H9 (cell line): ENCODE measurements at regions not wholly inside any gene's neighbourhood (a gene's known extent, or its start where the extent isn't known, plus 50 kb on each side); places are given as distances from the start of the nearest gene placed in this dataset.

Source experiments
- DNase-seq: peaks from one replicate; pipeline ENCODE4 v3.0.0-alpha.2; 2017
- H2AFZ ChIP-seq: one replicate; pipeline ENCODE4 v1.6.1; 2013; ENCODE audit warnings: mild to moderate bottlenecking, low read length, control low read depth, moderate library complexity
- H2AK5ac ChIP-seq: 2 replicates; pipeline ENCODE4 v1.6.1; 2013; ENCODE audit warnings: low read length, control low read depth, mixed read lengths; ENCODE audit not compliant: insufficient read length
- H2BK120ac ChIP-seq: one replicate; pipeline ENCODE4 v1.6.1; 2013; ENCODE audit warnings: low read depth, mild to moderate bottlenecking, low read length, control low read depth, inconsistent platforms; ENCODE audit not compliant: poor library complexity, severe bottlenecking
- H2BK12ac ChIP-seq: 2 replicates; pipeline ENCODE4 v1.6.1; 2013; ENCODE audit warnings: low read length, control low read depth, mixed read lengths, low read depth; ENCODE audit not compliant: insufficient read length
- H2BK15ac ChIP-seq: 2 replicates; pipeline ENCODE4 v1.6.1; 2013; ENCODE audit warnings: low read depth, low read length, control low read depth
- H2BK20ac ChIP-seq: one replicate; pipeline ENCODE4 v1.6.1; 2013; ENCODE audit warnings: low read depth, mild to moderate bottlenecking, low read length, control low read depth, inconsistent platforms; ENCODE audit not compliant: poor library complexity, severe bottlenecking
- H2BK5ac ChIP-seq: 2 replicates; pipeline ENCODE4 v1.6.1; 2013; ENCODE audit warnings: low read length, control low read depth, mixed read lengths; ENCODE audit not compliant: insufficient read length
- H3K14ac ChIP-seq: 2 replicates; pipeline ENCODE4 v1.6.1; 2013; ENCODE audit warnings: low read length, control low read depth; ENCODE audit not compliant: insufficient read depth
- H3K18ac ChIP-seq: 2 replicates; pipeline ENCODE4 v1.6.1; 2013; ENCODE audit warnings: low read depth, mild to moderate bottlenecking, mixed read lengths, low read length, control low read depth; ENCODE audit not compliant: insufficient read length
- H3K23ac ChIP-seq: 2 replicates; pipeline ENCODE4 v1.6.1; 2013; ENCODE audit warnings: low read length, control low read depth, mixed read lengths, low read depth; ENCODE audit not compliant: insufficient read length
- H3K23me2 ChIP-seq: 2 replicates; pipeline ENCODE4 v1.6.1; 2013; ENCODE audit warnings: low read depth, mild to moderate bottlenecking, mixed read lengths, low read length, control low read depth; ENCODE audit not compliant: insufficient read length, poor library complexity, severe bottlenecking
- H3K27ac ChIP-seq: 2 replicates; pipeline ENCODE4 v1.5.1; 2013; ENCODE audit warnings: low read length, control low read depth, mixed read lengths, low read depth; ENCODE audit not compliant: insufficient read length
- H3K27me3 ChIP-seq: 2 replicates; pipeline ENCODE4 v1.6.1; 2013; ENCODE audit warnings: low read length, control low read depth, inconsistent platforms; ENCODE audit not compliant: insufficient read depth
- H3K4ac ChIP-seq: 2 replicates; pipeline ENCODE4 v1.6.1; 2013; ENCODE audit warnings: low read depth, mild to moderate bottlenecking, control low read depth, inconsistent platforms, low read length, moderate library complexity
- H3K4me1 ChIP-seq: 2 replicates; pipeline ENCODE4 v1.6.1; 2013; ENCODE audit warnings: low read length, control low read depth, inconsistent platforms; ENCODE audit not compliant: insufficient read depth
- H3K4me2 ChIP-seq: 2 replicates; pipeline ENCODE4 v1.6.1; 2013; ENCODE audit warnings: low read length, control low read depth, mixed read lengths; ENCODE audit not compliant: insufficient read length, insufficient read depth
- H3K56ac ChIP-seq: 2 replicates; pipeline ENCODE4 v1.6.1; 2013; ENCODE audit warnings: low read depth, mild to moderate bottlenecking, mixed read lengths, low read length, control low read depth; ENCODE audit not compliant: insufficient read length
- H3K79me1 ChIP-seq: 2 replicates; pipeline ENCODE4 v1.6.1; 2013; ENCODE audit warnings: low read depth, mild to moderate bottlenecking, moderate library complexity, low read length, control low read depth, inconsistent platforms; ENCODE audit not compliant: insufficient read depth, poor library complexity, severe bottlenecking
- H3K79me2 ChIP-seq: 2 replicates; pipeline ENCODE4 v1.6.1; 2013; ENCODE audit warnings: low read length, control low read depth, inconsistent platforms; ENCODE audit not compliant: insufficient read depth
- H3K9ac ChIP-seq: 2 replicates; pipeline ENCODE4 v1.6.1; 2013; ENCODE audit warnings: low read length, control low read depth, mixed read lengths; ENCODE audit not compliant: insufficient read length; ENCODE audit errors: extremely low read depth
- H3K9me3 ChIP-seq: one replicate; pipeline ENCODE4 v1.6.1; 2013; ENCODE audit warnings: low read depth, low read length, inconsistent platforms; ENCODE audit not compliant: control insufficient read depth
- H3T11ph ChIP-seq: one replicate; pipeline ENCODE4 v1.6.1; 2013; ENCODE audit warnings: mild to moderate bottlenecking, low read length, control low read depth, inconsistent platforms
- H4K20me1 ChIP-seq: one replicate; pipeline ENCODE4 v1.6.1; 2013; ENCODE audit not compliant: control insufficient read depth, insufficient read length, insufficient read depth
- H4K5ac ChIP-seq: 2 replicates; pipeline ENCODE4 v1.6.1; 2013; ENCODE audit warnings: low read depth, mild to moderate bottlenecking, mixed read lengths, low read length, control low read depth; ENCODE audit not compliant: insufficient read length
- H4K8ac ChIP-seq: replicated peaks from 2 replicates; pipeline ENCODE4 v1.6.1; 2013; ENCODE audit warnings: low read length, control low read depth, mixed read lengths, low read depth; ENCODE audit not compliant: insufficient read length
- H4K91ac ChIP-seq: 2 replicates; pipeline ENCODE4 v1.6.1; 2013; ENCODE audit warnings: low read depth, mild to moderate bottlenecking, moderate library complexity, mixed read lengths, low read length, control low read depth; ENCODE audit not compliant: insufficient read length
- H3K27ac Mint-ChIP-seq, 3 experiments: 2 replicates in 2 of 3; 3 replicates in 1 of 3; pipeline ENCODE4 v1.8.0; 2020 to 2021; ENCODE audit warnings: mixed read lengths in 3 of 3, mild to moderate bottlenecking in 1 of 3, moderate library complexity in 1 of 3
- H3K27me3 Mint-ChIP-seq: 2 replicates; pipeline ENCODE4 v1.8.0; 2021; ENCODE audit warnings: low read depth, mild to moderate bottlenecking, moderate library complexity, mixed read lengths
- H3K36me3 Mint-ChIP-seq, 3 experiments: 2 replicates in 2 of 3; 3 replicates in 1 of 3; pipeline ENCODE4 v1.8.0; 2020 to 2021; ENCODE audit warnings: low read depth in 3 of 3, mixed read lengths in 3 of 3; ENCODE audit not compliant: insufficient read depth in 1 of 3
- H3K4me1 Mint-ChIP-seq, 2 experiments: 2 replicates each; pipeline ENCODE4 v1.8.0; 2020; ENCODE audit warnings: mixed read lengths in 2 of 2
- H3K4me3 Mint-ChIP-seq, 2 experiments: 2 replicates in 1 of 2; 3 replicates in 1 of 2; pipeline ENCODE4 v1.8.0; 2020 to 2021; ENCODE audit warnings: mild to moderate bottlenecking in 2 of 2, mixed read lengths in 2 of 2, moderate library complexity in 1 of 2
- H3K9me3 Mint-ChIP-seq, 2 experiments: 2 replicates in 1 of 2; 3 replicates in 1 of 2; pipeline ENCODE4 v1.8.0; 2020; ENCODE audit warnings: mild to moderate bottlenecking in 2 of 2, mixed read lengths in 2 of 2, moderate library complexity in 1 of 2
- WGBS: extraction: QIAGEN DNeasy Blood & Tissue Kit; methylation state at CpG from one replicate; pipeline ENCODE4 v1.1.7; 2013; ENCODE audit warnings: missing lambda C conversion rate, low lambda C conversion rate, mixed read lengths; ENCODE audit not compliant: insufficient read length; ENCODE audit errors: extremely low coverage; 5-methylcytosine and 5-hydroxymethylcytosine counted together
- TF ChIP-seq, protein P1 (sequence below): fragments of 200-600 bp; sonication (generic); conservative IDR thresholded peaks from 3 replicates; pipeline ENCODE4 v1.8.0; 2021; ENCODE audit warnings: antibody characterized with exemption, mild to moderate bottlenecking

DNA sequence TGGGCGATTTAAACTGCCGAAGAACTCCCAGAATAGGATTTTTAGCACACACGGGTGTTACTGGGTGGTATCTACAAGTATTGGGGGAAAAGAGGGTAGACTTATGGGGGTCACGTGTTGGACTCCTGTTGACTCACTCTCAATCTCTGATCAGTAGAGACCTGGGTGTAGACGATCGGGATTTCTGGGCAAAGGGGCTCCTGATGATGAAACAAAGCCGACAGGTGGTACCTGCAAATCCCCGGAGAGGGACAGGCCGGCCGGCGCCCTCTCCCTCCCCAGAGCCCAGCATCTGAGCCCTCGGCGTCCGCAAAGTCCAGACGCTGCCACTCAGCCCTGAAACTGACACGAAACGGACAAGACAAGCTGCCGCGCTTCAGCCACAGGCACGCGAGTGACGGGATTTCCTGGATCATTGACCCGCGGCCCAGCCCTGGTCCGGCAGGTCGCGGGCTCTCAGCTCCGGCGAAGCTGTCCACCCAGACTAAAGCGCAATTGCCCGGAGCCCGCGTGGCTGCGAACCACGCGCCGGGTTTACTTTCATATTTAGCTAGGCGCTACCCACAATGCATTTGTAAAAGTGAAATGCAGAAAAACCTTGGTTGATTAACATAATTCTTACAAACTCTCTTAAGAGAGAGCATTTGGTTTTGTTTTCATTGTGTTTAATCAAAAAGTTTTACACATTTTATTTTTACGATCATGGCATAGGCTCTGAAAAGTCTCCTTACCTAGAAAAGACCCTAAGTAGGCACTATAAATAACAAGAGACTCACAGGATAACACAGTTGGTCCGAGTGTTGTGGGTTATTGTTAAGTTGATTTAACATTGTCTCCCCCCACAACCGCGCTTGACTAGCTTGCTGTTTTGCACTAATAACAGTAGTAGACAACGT, 56.9 kb upstream of the EZH2 start:
- Histone ChIP-seq H3K23me2 (peaks cover 3% of the 10 kb centered on the region), H2BK15ac (no peak overlapping the region), H3K4me2 (peak overlapping the region; percentile 97), H3K14ac (peak overlapping the region; percentile 62), H3K9me3 (no peaks in the 10 kb centered on the region), H3K9ac (peak overlapping the region; percentile 41), H4K8ac (no peak overlapping the region), H3K27me3 (no peaks in the 10 kb centered on the region), H2BK12ac (no peak overlapping the region), H3K18ac (peak overlapping the region; percentile 31), H3K79me1 (no peaks in the 10 kb centered on the region), H3K56ac (no peak overlapping the region), H3K27ac (no peak overlapping the region), H3T11ph (no peak overlapping the region), H3K23ac (no peak overlapping the region), H4K5ac (no peak overlapping the region), H3K79me2 (no peaks in the 10 kb centered on the region), H3K4me1 (no peaks in the 10 kb centered on the region), H2BK20ac (no peak overlapping the region), H3K4ac (no peak overlapping the region), H4K20me1 (no peaks in the 10 kb centered on the region), H2BK120ac (no peak overlapping the region), H4K91ac (no peak overlapping the region), H2AK5ac (no peak overlapping the region), H2BK5ac (no peak overlapping the region), H2AFZ (peak overlapping the region; percentile 45)
- TF ChIP-seq, protein P1, sequence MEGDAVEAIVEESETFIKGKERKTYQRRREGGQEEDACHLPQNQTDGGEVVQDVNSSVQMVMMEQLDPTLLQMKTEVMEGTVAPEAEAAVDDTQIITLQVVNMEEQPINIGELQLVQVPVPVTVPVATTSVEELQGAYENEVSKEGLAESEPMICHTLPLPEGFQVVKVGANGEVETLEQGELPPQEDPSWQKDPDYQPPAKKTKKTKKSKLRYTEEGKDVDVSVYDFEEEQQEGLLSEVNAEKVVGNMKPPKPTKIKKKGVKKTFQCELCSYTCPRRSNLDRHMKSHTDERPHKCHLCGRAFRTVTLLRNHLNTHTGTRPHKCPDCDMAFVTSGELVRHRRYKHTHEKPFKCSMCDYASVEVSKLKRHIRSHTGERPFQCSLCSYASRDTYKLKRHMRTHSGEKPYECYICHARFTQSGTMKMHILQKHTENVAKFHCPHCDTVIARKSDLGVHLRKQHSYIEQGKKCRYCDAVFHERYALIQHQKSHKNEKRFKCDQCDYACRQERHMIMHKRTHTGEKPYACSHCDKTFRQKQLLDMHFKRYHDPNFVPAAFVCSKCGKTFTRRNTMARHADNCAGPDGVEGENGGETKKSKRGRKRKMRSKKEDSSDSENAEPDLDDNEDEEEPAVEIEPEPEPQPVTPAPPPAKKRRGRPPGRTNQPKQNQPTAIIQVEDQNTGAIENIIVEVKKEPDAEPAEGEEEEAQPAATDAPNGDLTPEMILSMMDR = no peak
- Mint-ChIP-seq H3K36me3 (no peaks in the 10 kb centered on the region), H3K9me3 (no peaks in the 10 kb centered on the region), H3K4me1 (peaks cover 5 to 7% of the 10 kb centered on the region in 2 experiments; a peak in 3 of 4 replicates), H3K27ac (peak overlapping the region in 2 of 3 experiments; percentile 88 to 92; a peak in 3 of 7 replicates), H3K27me3 (peaks cover 9% of the 10 kb centered on the region; the same call in 1 of the 2 replicates), H3K4me3 (peak overlapping the region; percentile 86 to 92)
- WGBS = no CpG with 5 or more reads among the region's 43 CpGs
- DNase-seq = peak; percentile 68
